GM19043 (cell line): ENCODE measurements at regions not wholly inside any gene's neighbourhood (a gene's known extent, or its start where the extent isn't known, plus 50 kb on each side); places are given as distances from the start of the nearest gene placed in this dataset.

Experiments used
- ATAC-seq: cut with Tn5 transposase; IDR thresholded peaks from one replicate; pipeline ENCODE4 v1.9.1; 2021; ENCODE audit warnings: low read depth; ENCODE audit not compliant: unreplicated experiment

DNA sequence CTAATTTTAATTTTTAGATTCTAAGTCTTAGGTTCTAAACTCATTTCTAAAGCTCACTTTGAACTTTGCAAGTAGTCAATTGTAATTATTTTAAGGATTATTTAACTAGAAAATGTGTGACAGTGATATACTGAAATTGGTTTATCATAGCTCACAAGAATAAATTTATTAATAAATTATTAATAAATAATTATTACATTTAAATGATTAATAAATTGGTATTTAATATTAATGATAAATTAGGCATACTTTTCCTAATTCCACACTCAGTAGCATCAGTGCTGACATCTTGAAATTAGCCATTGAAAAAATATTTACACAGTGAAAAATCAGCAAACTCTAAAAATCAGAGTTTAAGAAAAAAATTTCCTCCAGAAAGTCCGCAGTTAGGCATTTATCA, 433.7 kb downstream of the FIGN start:
- ATAC-seq = no peak

GRCh38 chr2:163291790-163292189, 444.0 kb downstream of the FIGN start:
- no peak for ATAC-seq

GRCh38 chr2:163281717-163282116, 443.1 kb upstream of the KCNH7 start:
- no peak for ATAC-seq

- no peak for ATAC-seq
These were observed 430.9 kb upstream of the KCNH7 start for GRCh38 chr2:163269374-163270021.

GRCh38 chr2:163266772-163267171, 428.2 kb upstream of the KCNH7 start:
- ATAC-seq = no peak

- ATAC-seq = no peak
These were observed 427.0 kb upstream of the KCNH7 start for GRCh38 chr2:163265562-163265961.

GRCh38 chr2:163264341-163264740, 425.8 kb upstream of the KCNH7 start:
- ATAC-seq = no peak

- ATAC-seq = no peak
These were observed 420.9 kb upstream of the KCNH7 start for GRCh38 chr2:163259489-163259888.

- no peak for ATAC-seq
These were observed 416.5 kb upstream of the KCNH7 start for GRCh38 chr2:163255086-163255485.

GRCh38 chr2:163253621-163254285, 415.2 kb upstream of the KCNH7 start:
- no peak for ATAC-seq

DNA sequence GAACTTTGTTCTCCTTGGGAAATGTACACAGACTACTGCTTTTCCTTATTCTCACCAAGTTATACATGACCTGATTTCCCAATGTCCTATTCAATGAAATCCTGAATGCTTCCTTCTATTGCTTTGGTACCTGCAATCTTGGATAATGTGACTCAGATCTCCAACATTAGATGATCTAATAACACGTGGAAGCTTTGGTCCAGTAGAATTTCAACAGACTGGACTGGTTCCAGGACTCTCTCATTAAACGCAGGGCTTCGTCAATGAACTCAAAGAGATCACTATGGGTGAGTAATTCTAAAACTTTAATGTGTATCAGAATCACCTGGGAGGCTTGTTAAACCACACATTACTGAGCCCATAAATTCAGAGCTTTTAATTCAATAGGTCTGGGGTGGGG, 413.6 kb upstream of the KCNH7 start:
- ATAC-seq = no peak

GRCh38 chr2:163248376-163249253, 410.0 kb upstream of the KCNH7 start:
- ATAC-seq = no peak

- no peak for ATAC-seq
These were observed 409.3 kb upstream of the KCNH7 start for GRCh38 chr2:163247847-163248220.

DNA sequence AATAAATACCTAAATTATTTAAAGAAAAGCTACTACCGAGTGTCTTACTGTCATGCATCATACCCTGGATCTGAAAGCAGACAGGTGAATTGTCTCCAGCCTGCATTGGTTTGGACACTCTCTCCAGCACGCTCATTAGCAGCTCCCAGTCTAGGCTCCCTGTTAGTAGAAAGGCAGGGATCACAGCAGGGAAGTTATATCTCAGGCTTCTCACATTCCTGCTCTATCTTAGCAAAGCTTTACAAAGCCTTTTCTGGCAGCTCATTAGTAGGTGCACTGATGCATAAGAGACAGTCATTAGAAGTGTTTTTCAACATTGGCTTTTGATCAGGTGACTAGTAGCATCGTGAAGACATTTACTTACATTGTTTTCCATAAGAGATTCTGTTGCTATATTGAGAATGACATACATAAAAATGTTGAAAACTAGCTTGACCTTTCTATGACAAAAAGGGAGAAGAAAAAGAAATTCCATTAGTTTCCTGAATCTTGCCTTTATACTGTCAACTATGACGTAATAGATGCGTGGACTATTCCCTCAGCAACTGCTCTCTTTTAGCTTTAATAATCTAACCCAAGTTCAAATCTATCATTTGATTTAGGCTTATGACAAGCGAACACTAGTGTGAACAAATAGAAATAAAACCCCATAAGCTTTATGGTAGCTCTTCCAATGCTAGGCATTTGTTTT, 408.7 kb upstream of the KCNH7 start:
- no peak for ATAC-seq

GRCh38 chr2:163246135-163246534, 407.6 kb upstream of the KCNH7 start:
- no peak for ATAC-seq

GRCh38 chr2:163236553-163236952, 398.0 kb upstream of the KCNH7 start:
- no peak for ATAC-seq

DNA sequence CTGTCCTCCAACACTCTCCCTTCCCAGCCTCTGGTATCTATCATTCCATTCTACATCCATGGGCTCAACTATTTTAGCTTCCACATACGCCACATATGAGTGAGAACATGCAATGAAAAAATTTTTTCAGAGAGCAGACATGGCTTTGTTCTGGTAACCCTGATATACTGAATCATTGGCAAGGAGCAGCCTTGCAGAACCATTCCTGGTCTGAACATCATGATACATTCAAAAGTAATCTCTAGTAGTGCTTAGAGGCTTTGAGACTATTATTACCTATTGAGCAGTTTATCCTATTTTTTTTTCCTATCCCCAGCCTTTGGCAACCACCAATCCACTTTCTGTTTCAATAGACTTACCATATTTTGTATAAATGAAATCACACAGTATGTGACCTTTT, 393.1 kb upstream of the KCNH7 start:
- no peak for ATAC-seq

- ATAC-seq = no peak
These were observed 375.1 kb upstream of the KCNH7 start for GRCh38 chr2:163213661-163214081.

- ATAC-seq = no peak
These were observed 371.9 kb upstream of the KCNH7 start for GRCh38 chr2:163210430-163210918.

DNA sequence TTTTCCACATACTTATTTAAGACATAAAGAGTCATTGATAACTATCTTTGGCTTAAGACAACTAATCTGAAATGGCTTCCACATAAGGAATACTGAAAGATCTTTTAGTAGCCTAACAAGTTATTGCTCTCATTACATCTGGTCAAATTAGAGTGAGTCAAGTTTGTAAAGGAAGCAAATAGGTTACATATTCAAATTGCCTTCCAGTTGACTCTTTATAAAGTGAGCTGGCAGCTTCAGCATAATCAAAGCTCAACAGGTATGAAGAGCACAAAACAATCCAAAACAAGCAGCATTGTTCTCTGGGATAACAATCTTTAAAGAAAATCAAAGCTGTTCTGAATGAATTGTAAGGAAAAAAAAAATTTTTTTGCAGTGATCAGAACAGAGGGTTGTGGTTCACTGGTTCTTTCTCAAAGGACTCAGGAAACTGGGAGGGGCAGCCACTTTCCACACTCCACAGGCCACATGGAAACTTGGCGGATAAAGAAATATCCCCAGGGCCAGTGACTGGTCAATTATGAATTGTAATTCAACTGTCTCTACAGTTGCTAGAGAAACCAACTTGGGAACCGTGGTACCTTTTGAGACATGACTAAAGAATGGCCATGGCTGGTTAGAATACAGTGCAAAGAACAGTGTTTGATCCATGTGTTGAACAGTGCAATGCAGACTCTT, 369.3 kb upstream of the KCNH7 start:
- no peak for ATAC-seq
